ENCODE measurements at regions not wholly inside any gene's neighbourhood (a gene's known extent, or its start where the extent isn't known, plus 50 kb on each side); places are given as distances from the start of the nearest gene placed in this dataset.

GRCh38 chr22:48177631-48178030 lies 1415.2 kb downstream of the TBC1D22A start (continued):
- TF ChIP-seq ZNF560 (tag by site-specific recombination; IDR thresholded peaks at IDR 0.05; ENCODE audit: borderline replicate concordance): no peak
- TF ChIP-seq ZNF571 (tag by site-specific recombination; IDR thresholded peaks at IDR 0.05): no peak
- TF ChIP-seq, protein P1, sequence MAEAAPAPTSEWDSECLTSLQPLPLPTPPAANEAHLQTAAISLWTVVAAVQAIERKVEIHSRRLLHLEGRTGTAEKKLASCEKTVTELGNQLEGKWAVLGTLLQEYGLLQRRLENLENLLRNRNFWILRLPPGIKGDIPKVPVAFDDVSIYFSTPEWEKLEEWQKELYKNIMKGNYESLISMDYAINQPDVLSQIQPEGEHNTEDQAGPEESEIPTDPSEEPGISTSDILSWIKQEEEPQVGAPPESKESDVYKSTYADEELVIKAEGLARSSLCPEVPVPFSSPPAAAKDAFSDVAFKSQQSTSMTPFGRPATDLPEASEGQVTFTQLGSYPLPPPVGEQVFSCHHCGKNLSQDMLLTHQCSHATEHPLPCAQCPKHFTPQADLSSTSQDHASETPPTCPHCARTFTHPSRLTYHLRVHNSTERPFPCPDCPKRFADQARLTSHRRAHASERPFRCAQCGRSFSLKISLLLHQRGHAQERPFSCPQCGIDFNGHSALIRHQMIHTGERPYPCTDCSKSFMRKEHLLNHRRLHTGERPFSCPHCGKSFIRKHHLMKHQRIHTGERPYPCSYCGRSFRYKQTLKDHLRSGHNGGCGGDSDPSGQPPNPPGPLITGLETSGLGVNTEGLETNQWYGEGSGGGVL (tag by site-specific recombination; IDR thresholded peaks at IDR 0.05): no peak
- no peak for TF ChIP-seq ZEB2 (tag by site-specific recombination; IDR thresholded peaks at IDR 0.05)
- no peak for TF ChIP-seq ZNF174 (tag by site-specific recombination; IDR thresholded peaks at IDR 0.05)
- TF ChIP-seq, protein P2, sequence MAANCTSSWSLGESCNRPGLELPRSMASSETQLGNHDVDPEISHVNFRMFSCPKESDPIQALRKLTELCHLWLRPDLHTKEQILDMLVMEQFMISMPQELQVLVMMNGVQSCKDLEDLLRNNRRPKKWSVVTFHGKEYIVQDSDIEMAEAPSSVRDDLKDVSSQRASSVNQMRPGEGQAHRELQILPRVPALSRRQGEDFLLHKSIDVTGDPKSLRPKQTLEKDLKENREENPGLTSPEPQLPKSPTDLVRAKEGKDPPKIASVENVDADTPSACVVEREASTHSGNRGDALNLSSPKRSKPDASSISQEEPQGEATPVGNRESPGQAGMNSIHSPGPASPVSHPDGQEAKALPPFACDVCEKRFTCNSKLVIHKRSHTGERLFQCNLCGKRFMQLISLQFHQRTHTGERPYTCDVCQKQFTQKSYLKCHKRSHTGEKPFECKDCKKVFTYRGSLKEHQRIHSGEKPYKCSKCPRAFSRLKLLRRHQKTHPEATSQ (tag by site-specific recombination; IDR thresholded peaks at IDR 0.05): no peak

DNA sequence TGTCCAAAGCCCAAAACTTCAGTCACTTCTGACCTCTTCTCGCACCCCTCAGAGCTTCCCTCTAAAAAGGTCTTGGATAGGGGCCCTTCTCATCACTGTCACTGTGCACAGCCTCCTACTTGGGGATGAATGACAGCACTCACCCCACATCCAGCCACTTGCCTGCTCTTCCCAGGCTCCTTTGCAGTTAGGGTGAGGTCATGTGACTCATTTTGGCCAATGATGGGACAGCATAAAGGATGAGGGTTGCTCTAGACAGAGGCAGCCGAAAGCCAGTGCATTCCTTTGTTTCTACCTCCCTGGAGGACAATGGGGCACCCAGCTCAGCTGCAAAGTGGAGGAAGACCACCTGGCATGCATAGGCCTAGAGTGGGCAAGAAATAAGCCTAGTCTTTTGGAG lies 1413.3 kb downstream of the TBC1D22A start:
- H3K27ac ChIP-seq (ENCODE audit: extremely low read depth, low read depth, low read length): no peak overlapping the region
- H3K9me3 ChIP-seq (ENCODE audit: control insufficient read depth, insufficient read depth, low read depth, low read length): no peaks in the 10 kb centered on the region

More for the DNA sequence above, 1413.3 kb downstream of the TBC1D22A start:
- Histone ChIP-seq H3K36me3 (ENCODE audit: control insufficient read depth in 2 of 2, insufficient read depth in 1 of 2, low read length in 2 of 2) (no peaks in the 10 kb centered on the region), H3K4me3 (ENCODE audit: low read depth, low read length) (no peak overlapping the region), H3K4me1 (ENCODE audit: control insufficient read depth, insufficient read depth, low read length) (no peaks in the 10 kb centered on the region)
- no peak for TF ChIP-seq ZEB2 (tag by site-specific recombination; IDR thresholded peaks at IDR 0.05)
- TF ChIP-seq, protein P3, sequence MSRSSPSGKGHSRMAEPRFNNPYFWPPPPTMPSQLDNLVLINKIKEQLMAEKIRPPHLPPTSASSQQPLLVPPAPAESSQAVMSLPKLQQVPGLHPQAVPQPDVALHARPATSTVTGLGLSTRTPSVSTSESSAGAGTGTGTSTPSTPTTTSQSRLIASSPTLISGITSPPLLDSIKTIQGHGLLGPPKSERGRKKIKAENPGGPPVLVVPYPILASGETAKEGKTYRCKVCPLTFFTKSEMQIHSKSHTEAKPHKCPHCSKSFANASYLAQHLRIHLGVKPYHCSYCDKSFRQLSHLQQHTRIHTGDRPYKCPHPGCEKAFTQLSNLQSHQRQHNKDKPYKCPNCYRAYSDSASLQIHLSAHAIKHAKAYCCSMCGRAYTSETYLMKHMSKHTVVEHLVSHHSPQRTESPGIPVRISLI (tag by site-specific recombination; IDR thresholded peaks at IDR 0.05): no peak
- no peak for TF ChIP-seq ZBTB44 (tag by site-specific recombination; IDR thresholded peaks at IDR 0.05)
- no peak for TF ChIP-seq ZNF266 (tag by site-specific recombination; IDR thresholded peaks at IDR 0.05; ENCODE audit: low read depth)
- TF ChIP-seq ZNF140 (tag by site-specific recombination; IDR thresholded peaks at IDR 0.05): no peak
- no peak for TF ChIP-seq MYNN (tag by site-specific recombination; IDR thresholded peaks at IDR 0.05; ENCODE audit: borderline replicate concordance)
- TF ChIP-seq ZSCAN30 (tag by site-specific recombination; IDR thresholded peaks at IDR 0.05): no peak
- TF ChIP-seq ZNF626 (tag by site-specific recombination; IDR thresholded peaks at IDR 0.05): no peak
- no peak for TF ChIP-seq ZNF660 (tag by site-specific recombination; IDR thresholded peaks at IDR 0.05)
- TF ChIP-seq, protein P4, sequence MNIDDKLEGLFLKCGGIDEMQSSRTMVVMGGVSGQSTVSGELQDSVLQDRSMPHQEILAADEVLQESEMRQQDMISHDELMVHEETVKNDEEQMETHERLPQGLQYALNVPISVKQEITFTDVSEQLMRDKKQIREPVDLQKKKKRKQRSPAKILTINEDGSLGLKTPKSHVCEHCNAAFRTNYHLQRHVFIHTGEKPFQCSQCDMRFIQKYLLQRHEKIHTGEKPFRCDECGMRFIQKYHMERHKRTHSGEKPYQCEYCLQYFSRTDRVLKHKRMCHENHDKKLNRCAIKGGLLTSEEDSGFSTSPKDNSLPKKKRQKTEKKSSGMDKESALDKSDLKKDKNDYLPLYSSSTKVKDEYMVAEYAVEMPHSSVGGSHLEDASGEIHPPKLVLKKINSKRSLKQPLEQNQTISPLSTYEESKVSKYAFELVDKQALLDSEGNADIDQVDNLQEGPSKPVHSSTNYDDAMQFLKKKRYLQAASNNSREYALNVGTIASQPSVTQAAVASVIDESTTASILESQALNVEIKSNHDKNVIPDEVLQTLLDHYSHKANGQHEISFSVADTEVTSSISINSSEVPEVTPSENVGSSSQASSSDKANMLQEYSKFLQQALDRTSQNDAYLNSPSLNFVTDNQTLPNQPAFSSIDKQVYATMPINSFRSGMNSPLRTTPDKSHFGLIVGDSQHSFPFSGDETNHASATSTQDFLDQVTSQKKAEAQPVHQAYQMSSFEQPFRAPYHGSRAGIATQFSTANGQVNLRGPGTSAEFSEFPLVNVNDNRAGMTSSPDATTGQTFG (tag by site-specific recombination; IDR thresholded peaks at IDR 0.05; ENCODE audit: borderline replicate concordance): no peak
- TF ChIP-seq ZNF747 (tag by site-specific recombination; IDR thresholded peaks at IDR 0.05): no peak
- no peak for TF ChIP-seq ZNF169 (tag by site-specific recombination; IDR thresholded peaks at IDR 0.05)
- TF ChIP-seq ZNF155 (tag by site-specific recombination; IDR thresholded peaks at IDR 0.05): no peak
- CTCF ChIA-PET: interaction anchor here (0.6 kb wide), 1 partner anchor 131 kb away, joined by 3 read pairs; no protein-coding TSS in a partner anchor
- POLR2A ChIA-PET: no interaction called here
